ENCODE measurements at regions not wholly inside any gene's neighbourhood (a gene's known extent, or its start where the extent isn't known, plus 50 kb on each side); places are given as distances from the start of the nearest gene placed in this dataset.

GRCh38 chr16:22633799-22634198 is 123.1 kb downstream of the NPIPB5 start:
- TF ChIP-seq ZNF561 (CRISPR knock-in tag; conservative IDR thresholded peaks at IDR 0.05) (no peak), FOXM1 (IDR thresholded peaks at IDR 0.05; ENCODE audit: low read depth) (no peak), FOXM1 (CRISPR knock-in tag; IDR thresholded peaks at IDR 0.05; ENCODE audit: low read depth) (no peak), TSHZ1 (CRISPR knock-in tag; IDR thresholded peaks at IDR 0.05) (no peak), TCF7 (IDR thresholded peaks at IDR 0.05; ENCODE audit: borderline replicate concordance) (no peak), RAD21 (CRISPR knock-in tag; conservative IDR thresholded peaks at IDR 0.05 in 1 of 2, IDR thresholded peaks at IDR 0.05 in 1 of 2) (no peak)

Measured in K562 (cell line).